Uterus (tissue), 2 donors: ENCODE measurements at regions not wholly inside any gene's neighbourhood (a gene's known extent, or its start where the extent isn't known, plus 50 kb on each side); places are given as distances from the start of the nearest gene placed in this dataset.

Experiments
- POLR2A ChIP-seq, 2 donors: fragments of 450-650 bp; IDR thresholded peaks; one replicate each; pipeline ENCODE4 v1.6.1; 2016; ENCODE audit warnings: antibody characterized with exemption in 2 of 2, mild to moderate bottlenecking in 1 of 2, moderate library complexity in 1 of 2
- TF ChIP-seq, protein P1 (sequence below), 4 experiments: fragments of 200-600 bp in 2 of 4; fragments of 450-650 bp in 2 of 4; sonication (generic) in 2 of 4; IDR thresholded peaks; one replicate each; pipeline ENCODE4 v1.5.1; 2016 to 2019; ENCODE audit warnings: antibody characterized with exemption in 4 of 4, mild to moderate bottlenecking in 2 of 4, moderate library complexity in 1 of 4

DNA sequence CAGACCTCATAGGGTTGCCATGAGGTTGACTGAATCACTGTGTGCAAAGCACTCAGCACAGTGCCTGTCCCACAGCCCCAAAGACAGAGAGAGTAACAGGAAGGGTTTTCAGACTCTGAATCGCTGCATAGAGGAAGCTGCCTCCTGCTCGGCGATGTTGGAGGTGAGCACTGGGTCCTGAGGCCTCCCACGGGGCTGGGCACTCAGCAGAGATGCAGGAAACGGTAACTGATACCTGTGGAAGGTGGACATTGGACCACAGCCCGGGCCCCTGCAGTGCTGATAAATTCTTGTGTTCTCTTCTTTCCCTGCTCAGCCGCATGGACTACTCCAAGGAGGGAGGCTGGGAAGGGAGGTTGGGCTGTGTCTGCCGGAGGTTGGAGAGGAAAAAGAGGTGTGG is 389.7 kb downstream of the PTPRU start:
- TF ChIP-seq, protein P1, sequence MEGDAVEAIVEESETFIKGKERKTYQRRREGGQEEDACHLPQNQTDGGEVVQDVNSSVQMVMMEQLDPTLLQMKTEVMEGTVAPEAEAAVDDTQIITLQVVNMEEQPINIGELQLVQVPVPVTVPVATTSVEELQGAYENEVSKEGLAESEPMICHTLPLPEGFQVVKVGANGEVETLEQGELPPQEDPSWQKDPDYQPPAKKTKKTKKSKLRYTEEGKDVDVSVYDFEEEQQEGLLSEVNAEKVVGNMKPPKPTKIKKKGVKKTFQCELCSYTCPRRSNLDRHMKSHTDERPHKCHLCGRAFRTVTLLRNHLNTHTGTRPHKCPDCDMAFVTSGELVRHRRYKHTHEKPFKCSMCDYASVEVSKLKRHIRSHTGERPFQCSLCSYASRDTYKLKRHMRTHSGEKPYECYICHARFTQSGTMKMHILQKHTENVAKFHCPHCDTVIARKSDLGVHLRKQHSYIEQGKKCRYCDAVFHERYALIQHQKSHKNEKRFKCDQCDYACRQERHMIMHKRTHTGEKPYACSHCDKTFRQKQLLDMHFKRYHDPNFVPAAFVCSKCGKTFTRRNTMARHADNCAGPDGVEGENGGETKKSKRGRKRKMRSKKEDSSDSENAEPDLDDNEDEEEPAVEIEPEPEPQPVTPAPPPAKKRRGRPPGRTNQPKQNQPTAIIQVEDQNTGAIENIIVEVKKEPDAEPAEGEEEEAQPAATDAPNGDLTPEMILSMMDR (IDR thresholded peaks at IDR 0.05) = no peak
- TF ChIP-seq POLR2A (IDR thresholded peaks at IDR 0.05) = no peak
